UCSD-AML1 (cell line): ENCODE measurements at regions not wholly inside any gene's neighbourhood (a gene's known extent, or its start where the extent isn't known, plus 50 kb on each side); places are given as distances from the start of the nearest gene placed in this dataset.

Source experiments
- DNase-seq: peaks from one replicate; lab custom pipeline; 2025; ENCODE audit not compliant: unreplicated experiment; lab: John Stamatoyannopoulos, UW

- no peak for DNase-seq
Measured at GRCh38 chr7:9961161-9961922, 1012.3 kb upstream of the PHF14 start.

- no peak for DNase-seq
Measured at GRCh38 chr7:9962742-9963141, 1010.9 kb upstream of the PHF14 start.

- no peak for DNase-seq
Measured at GRCh38 chr7:9978106-9979064, 995.3 kb upstream of the PHF14 start.

- no peak for DNase-seq
Measured at GRCh38 chr7:9981742-9982349, 991.8 kb upstream of the PHF14 start.

- DNase-seq, result no peak
Measured at GRCh38 chr7:9983048-9983447, 990.6 kb upstream of the PHF14 start.

GRCh38 chr7:10015687-10016086, 958.0 kb upstream of the PHF14 start:
- DNase-seq, result no peak

GRCh38 chr7:10022480-10022879, 951.2 kb upstream of the PHF14 start:
- DNase-seq, result no peak

GRCh38 chr7:10022957-10023356, 950.7 kb upstream of the PHF14 start:
- DNase-seq, result no peak

GRCh38 chr7:10034843-10035556, 938.7 kb upstream of the PHF14 start:
- no peak for DNase-seq

GRCh38 chr7:10036693-10037092, 937.0 kb upstream of the PHF14 start:
- no peak for DNase-seq

GRCh38 chr7:10038351-10038750, 935.3 kb upstream of the PHF14 start:
- no peak for DNase-seq

- no peak for DNase-seq
Measured at GRCh38 chr7:10040674-10041073, 933.0 kb upstream of the PHF14 start.

GRCh38 chr7:10070899-10071298, 902.8 kb upstream of the PHF14 start:
- DNase-seq, result no peak

GRCh38 chr7:10075866-10076265, 897.8 kb upstream of the PHF14 start:
- no peak for DNase-seq

GRCh38 chr7:10076660-10077300, 896.9 kb upstream of the PHF14 start:
- DNase-seq, result no peak

- DNase-seq, result no peak
Measured at GRCh38 chr7:10079572-10079971, 894.1 kb upstream of the PHF14 start.

- no peak for DNase-seq
Measured at GRCh38 chr7:10082896-10083295, 890.8 kb upstream of the PHF14 start.

GRCh38 chr7:10083766-10084165, 889.9 kb upstream of the PHF14 start:
- DNase-seq, result no peak

- DNase-seq, result no peak
Measured at GRCh38 chr7:10085231-10085630, 888.4 kb upstream of the PHF14 start.

- DNase-seq, result no peak
Measured at GRCh38 chr7:10100572-10100971, 873.1 kb upstream of the PHF14 start.

- no peak for DNase-seq
Measured at GRCh38 chr7:10101351-10101750, 872.3 kb upstream of the PHF14 start.
